HT-29 (cell line): ENCODE measurements at regions not wholly inside any gene's neighbourhood (a gene's known extent, or its start where the extent isn't known, plus 50 kb on each side); places are given as distances from the start of the nearest gene placed in this dataset.

Experiments
- DNase-seq: peaks from one replicate; pipeline ENCODE4 v3.0.0-alpha.2; 2015; ENCODE audit warnings: low spot score

GRCh38 chr18:11322006-11322405 is 172.6 kb upstream of the PIEZO2 start:
- DNase-seq: no peak

DNA sequence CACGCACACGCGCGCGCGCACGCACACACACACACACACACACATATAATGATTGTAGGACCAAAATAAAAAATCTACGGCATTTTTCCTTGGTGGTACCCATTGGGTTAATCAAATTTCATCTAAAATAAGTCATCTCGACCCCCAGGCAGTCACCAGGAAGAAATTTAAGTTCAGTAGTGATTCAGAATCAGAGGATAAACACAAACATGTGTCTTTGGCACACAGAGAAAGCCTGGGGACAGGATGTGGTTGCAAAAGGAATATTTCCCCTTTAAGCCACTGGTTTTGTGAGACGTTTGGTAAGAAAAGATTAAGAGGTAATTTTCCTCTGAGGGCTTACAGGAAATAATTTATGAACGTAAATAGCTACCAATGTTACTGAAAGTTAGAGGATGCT is 171.6 kb upstream of the PIEZO2 start:
- no peak for DNase-seq

GRCh38 chr18:11316546-11316945 is 167.2 kb upstream of the PIEZO2 start:
- DNase-seq: no peak

GRCh38 chr18:11310476-11311086 is 161.2 kb upstream of the PIEZO2 start:
- peak; percentile 82 for DNase-seq

DNA sequence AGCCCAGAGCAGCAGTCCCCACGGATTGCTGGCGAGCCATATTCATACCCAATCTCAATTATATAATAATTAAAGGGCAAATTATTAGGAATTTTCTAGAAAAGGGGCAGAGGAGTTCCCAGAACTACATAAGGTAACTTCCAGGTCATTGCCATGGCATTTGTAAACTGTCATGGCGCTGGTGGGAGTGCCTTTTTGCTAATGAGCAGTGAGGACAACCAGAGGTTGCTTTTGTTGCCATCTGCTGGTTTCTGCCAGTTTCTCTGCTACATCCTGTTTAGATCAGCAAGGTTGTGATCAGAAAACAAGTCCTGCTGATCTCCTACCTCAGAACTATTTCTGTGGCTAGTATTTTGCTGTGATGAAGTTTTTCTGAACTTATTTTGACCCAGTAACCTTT is 159.8 kb upstream of the PIEZO2 start:
- peak; percentile 50 for DNase-seq

DNA sequence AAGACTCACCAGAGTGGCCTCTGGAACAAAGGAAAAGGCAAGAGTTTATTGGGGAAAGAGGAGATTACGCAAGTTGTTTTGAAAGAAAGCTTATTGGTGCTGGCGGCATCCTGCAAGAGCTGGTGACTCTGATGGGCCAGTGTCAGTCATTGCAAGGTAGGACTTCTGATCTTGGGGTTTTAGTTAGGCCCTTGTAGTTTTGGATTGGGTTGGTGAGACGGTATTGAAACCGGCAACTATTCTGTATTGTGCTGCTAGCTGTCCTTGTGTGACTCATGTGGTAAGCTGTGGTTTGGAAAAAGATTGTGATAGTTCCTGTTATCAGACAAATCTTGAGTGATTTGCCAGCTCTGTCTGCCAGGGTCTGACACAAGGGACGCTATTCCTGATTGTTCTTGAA is 159.1 kb upstream of the PIEZO2 start:
- DNase-seq: no peak

GRCh38 chr18:11307716-11308115 is 158.3 kb upstream of the PIEZO2 start:
- no peak for DNase-seq

DNA sequence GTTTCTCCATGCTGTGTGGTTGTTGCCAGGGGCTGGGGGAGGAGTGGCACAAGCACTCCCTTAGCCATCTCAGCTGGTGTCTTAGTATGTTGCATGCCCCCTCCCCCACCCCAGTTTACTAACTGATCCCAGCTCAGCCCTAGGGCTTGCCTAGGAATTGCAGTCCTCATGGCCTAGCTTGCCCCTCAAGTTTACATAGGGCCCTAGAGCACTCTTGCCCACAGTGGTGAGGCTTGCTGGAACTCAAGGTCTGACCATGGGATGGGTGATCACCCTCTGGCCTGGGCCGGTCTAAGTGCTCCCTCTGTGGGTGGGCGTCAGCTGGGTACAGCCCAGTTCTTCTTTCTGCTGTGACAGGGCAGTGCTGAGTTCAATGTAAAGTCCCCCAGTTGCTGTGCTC is 156.1 kb upstream of the PIEZO2 start:
- DNase-seq: no peak

- DNase-seq: no peak
These were observed 155.6 kb upstream of the PIEZO2 start for GRCh38 chr18:11304928-11305327.

GRCh38 chr18:11296946-11297345 is 147.6 kb upstream of the PIEZO2 start:
- DNase-seq: no peak

DNA sequence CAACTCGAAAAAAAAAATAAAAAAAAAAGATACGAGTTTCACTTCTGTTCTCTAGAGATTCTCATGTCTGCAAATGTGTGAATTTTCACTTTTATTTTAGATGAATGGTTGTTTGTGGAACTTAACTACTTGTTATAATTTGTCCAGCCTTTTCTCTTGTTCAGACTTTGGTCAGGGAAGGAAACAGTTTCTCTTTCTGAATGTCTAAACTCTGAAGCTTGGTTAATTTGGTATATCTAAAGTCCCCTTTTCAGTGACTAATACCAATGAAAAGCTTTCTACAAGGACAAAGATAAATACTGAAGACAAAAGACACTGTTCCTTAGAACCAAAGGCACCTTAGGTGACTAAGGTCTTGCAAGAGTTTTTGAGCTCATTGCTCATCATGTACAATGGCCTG is 144.4 kb upstream of the PIEZO2 start:
- no peak for DNase-seq

DNA sequence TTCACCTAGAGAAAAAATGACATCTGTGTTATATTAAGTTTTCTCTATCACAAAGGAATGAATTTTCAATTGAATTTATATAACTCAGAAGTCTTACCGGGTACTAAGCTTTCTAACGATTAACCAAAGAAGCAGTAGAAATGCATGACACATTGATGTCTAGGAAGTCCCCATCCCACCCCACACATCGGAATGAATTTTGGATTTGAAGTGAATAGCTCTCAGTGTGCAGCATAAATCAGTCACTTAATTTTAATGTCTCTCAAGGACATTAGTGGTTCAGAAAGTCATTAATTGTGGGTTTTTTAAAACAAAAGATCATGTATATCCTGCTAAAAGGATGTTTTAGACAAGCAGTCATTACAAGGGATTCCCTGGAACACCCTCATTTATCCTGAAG is 141.4 kb upstream of the PIEZO2 start:
- DNase-seq: no peak

DNA sequence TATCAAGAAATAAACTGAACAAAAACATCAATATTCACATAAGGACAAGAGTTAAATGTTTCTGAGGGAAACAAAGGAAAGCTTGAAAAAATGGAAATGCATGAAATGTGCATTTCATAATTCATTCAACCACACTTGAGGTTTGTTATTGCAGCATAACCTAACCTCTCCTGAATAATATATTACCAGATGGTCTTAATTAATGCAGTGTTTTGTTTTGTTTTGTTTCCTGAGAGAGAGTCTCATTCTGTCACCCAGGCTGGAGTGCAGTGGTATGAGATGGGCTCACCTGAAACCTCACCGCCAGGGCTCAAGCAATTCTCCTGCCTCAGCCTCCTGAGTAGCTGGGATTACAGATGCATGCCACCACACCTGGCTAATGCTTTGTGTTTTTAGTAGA is 139.9 kb upstream of the PIEZO2 start:
- no peak for DNase-seq

GRCh38 chr18:11288401-11288800 is 139.0 kb upstream of the PIEZO2 start:
- no peak for DNase-seq

DNA sequence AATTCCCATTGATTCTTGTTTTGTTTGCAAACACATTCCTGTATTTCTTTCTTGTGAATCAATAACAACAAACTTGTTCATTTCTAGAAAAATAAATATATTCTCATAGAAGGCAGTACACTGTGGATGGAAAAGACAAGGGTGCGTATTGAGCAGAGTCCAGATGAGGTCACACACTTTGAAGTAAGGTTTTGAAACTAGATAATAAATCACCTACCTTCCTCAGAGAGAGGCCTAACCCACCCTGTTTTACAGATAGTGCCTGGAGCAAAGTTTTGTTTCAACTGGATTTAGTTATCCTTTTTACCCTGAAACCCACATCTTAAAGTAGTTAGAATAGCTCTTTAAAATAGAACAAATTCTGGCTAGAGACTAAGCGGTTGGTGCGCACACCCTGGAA is 137.1 kb upstream of the PIEZO2 start:
- DNase-seq: no peak

- DNase-seq: no peak
These were observed 135.4 kb upstream of the PIEZO2 start for GRCh38 chr18:11284811-11285210.

DNA sequence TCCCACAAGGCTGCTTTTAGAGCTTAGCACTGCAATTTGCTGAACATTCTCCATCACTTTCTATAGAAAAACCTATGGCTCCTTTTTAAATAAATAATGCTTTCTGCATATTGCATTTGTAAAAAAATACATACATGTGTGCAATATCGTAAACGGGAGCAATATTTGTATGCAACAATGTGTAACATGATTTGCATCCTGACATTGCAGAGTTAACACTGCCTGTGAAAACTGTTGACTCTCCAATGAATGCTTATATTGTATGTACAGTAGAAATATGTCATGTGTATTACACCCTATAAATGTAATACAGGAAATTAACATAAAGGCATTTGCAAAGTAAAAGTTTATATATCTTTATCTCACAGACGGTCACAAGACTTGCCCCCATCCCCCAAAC is 135.0 kb upstream of the PIEZO2 start:
- DNase-seq: no peak

DNA sequence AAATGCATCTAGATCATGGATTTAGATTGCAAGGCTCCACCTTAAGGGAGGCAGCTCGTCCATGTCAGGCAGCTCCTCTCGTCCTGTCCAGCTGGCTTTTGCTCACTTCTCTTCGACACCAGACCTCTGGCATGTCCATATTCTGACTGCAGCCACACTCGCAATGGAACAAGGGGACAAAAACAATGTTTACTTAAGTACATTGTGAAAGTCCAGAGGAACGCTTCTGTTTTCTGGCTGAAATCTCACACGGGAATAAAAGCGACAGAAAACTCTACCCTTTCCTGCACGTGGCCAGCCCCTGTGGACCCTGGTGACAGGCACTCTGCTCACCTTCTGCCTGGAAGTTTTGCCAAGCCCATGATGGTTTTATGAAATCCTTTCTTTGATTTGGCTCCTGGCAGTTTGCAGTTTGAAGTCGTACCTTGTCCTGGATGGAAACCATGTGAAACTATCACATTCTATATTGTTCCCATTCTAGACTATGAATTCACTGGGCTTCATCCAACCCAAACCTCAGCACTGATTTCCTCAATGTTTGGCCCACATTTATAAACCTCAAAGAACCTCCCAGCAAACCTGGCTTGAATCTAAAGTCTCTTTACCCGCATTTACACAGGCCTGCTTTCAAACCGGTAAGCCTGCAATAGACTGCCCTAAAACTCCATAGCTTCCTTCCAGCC is 134.3 kb upstream of the PIEZO2 start:
- no peak for DNase-seq

DNA sequence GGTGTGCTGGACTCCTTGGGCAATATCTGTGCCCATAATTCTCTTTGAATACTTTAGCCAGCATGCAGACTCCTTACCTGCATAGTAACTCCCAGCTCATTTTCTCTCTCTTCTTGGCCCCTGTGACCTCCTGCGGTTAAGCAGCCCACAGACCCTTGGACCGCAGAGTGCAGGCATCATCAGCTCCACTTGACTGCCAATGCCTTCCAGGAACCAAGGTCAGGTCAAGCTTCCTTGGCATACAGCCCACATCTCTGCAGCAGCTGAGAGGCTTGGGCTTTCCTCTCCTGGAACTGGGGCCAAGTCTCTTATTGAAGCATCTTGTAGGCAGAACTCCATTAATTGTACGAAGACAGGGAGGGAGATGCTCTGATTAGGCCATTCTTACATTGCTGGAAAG is 130.1 kb upstream of the PIEZO2 start:
- DNase-seq: no peak

GRCh38 chr18:11276678-11277077 is 127.3 kb upstream of the PIEZO2 start:
- no peak for DNase-seq

GRCh38 chr18:11274144-11274794 is 124.9 kb upstream of the PIEZO2 start:
- DNase-seq: no peak

- no peak for DNase-seq
These were observed 123.1 kb upstream of the PIEZO2 start for GRCh38 chr18:11272516-11272915.

- DNase-seq: no peak
These were observed 122.6 kb upstream of the PIEZO2 start for GRCh38 chr18:11271954-11272353.
